ENCODE measurements at regions not wholly inside any gene's neighbourhood (a gene's known extent, or its start where the extent isn't known, plus 50 kb on each side); places are given as distances from the start of the nearest gene placed in this dataset.

DNA sequence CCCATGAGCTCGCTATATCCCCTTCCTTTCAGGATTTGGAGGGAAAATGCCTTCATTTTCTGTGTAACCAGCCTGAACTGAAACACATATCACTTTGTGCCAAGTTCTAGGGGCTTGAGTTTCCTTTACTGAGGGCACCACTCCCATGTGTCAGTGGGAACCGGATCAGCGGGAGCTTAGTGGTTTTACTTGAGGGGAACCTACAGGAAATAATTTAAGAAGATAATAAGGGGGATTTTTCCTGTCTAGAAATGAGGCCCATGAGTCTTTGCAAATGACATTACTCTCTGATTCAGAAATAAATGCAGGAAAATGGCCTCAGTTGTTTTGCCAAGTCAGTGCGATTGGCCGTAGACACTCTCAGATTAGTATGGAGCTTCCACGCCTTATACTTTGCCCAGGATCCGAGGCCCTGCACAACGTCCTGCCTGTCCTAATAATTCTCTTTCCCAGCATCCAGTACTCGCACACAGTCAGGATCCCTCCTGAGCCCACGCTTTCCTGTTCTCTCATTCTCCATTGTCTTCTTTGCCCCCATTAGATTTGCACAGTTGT is 86.4 kb upstream of the LYZL1 start:
- TF ChIP-seq, protein P1, sequence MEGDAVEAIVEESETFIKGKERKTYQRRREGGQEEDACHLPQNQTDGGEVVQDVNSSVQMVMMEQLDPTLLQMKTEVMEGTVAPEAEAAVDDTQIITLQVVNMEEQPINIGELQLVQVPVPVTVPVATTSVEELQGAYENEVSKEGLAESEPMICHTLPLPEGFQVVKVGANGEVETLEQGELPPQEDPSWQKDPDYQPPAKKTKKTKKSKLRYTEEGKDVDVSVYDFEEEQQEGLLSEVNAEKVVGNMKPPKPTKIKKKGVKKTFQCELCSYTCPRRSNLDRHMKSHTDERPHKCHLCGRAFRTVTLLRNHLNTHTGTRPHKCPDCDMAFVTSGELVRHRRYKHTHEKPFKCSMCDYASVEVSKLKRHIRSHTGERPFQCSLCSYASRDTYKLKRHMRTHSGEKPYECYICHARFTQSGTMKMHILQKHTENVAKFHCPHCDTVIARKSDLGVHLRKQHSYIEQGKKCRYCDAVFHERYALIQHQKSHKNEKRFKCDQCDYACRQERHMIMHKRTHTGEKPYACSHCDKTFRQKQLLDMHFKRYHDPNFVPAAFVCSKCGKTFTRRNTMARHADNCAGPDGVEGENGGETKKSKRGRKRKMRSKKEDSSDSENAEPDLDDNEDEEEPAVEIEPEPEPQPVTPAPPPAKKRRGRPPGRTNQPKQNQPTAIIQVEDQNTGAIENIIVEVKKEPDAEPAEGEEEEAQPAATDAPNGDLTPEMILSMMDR (IDR thresholded peaks at IDR 0.05; ENCODE audit: low read depth, low read length, poor library complexity, severe bottlenecking), result no peak
- TF ChIP-seq EZH2phosphoT487 (IDR thresholded peaks at IDR 0.05; ENCODE audit: borderline replicate concordance, low read length), result no peak

Measured in DOHH2 (cell line).